Small intestine (tissue), 7 donors: ENCODE measurements at regions not wholly inside any gene's neighbourhood (a gene's known extent, or its start where the extent isn't known, plus 50 kb on each side); places are given as distances from the start of the nearest gene placed in this dataset.
"Not testable (repeated sequence)": the region's sequence is repeated elsewhere in the genome, so short reads cannot be mapped to it uniquely, and the experiment has no call there.

Source experiments
- DNase-seq, 2 donors: peaks; one replicate each; pipeline versions ENCODE4 v3.0.0 to v3.0.0-alpha.2; 2013
- FAIRE-seq: peaks from 2 replicates; lab custom pipeline; 2012; peaks lifted over from hg19 to GRCh38; lab: Jason Lieb, UNC
- H3K27ac ChIP-seq, 3 donors: one replicate each; pipeline ENCODE4 v1.5.1; 2013; ENCODE audit warnings: low read length in 2 of 3, mild to moderate bottlenecking in 2 of 3, control low read depth in 1 of 3, inconsistent platforms in 1 of 3, low read depth in 1 of 3, moderate library complexity in 1 of 3
- H3K27me3 ChIP-seq, 3 donors: one replicate each; pipeline ENCODE4 v1.6.1; 2013; ENCODE audit warnings: low read length in 3 of 3, inconsistent platforms in 1 of 3; ENCODE audit not compliant: control insufficient read depth in 3 of 3, insufficient read depth in 3 of 3
- H3K36me3 ChIP-seq, 3 donors: one replicate each; pipeline ENCODE4 v1.6.1; 2013; ENCODE audit warnings: low read length in 3 of 3, inconsistent platforms in 1 of 3, low read depth in 1 of 3, mild to moderate bottlenecking in 1 of 3, moderate library complexity in 1 of 3; ENCODE audit not compliant: control insufficient read depth in 3 of 3, insufficient read depth in 2 of 3
- H3K4me1 ChIP-seq, 3 donors: one replicate each; pipeline ENCODE4 v1.6.1; 2013; ENCODE audit warnings: low read length in 2 of 3, inconsistent platforms in 1 of 3, low read depth in 1 of 3, mild to moderate bottlenecking in 1 of 3, moderate library complexity in 1 of 3; ENCODE audit not compliant: control insufficient read depth in 3 of 3, insufficient read depth in 2 of 3
- H3K4me3 ChIP-seq, 3 donors: one replicate each; pipeline ENCODE4 v1.5.1; 2013; ENCODE audit warnings: low read length in 3 of 3, control low read depth in 1 of 3, inconsistent platforms in 1 of 3, low read depth in 1 of 3, mild to moderate bottlenecking in 1 of 3, moderate library complexity in 1 of 3
- H3K9me3 ChIP-seq, 2 donors: one replicate each; pipeline ENCODE4 v1.6.1; 2013; ENCODE audit warnings: low read depth in 1 of 2, low read length in 1 of 2; ENCODE audit not compliant: control insufficient read depth in 2 of 2, insufficient read depth in 1 of 2
- WGBS, 3 donors: extraction: QIAGEN DNeasy Blood & Tissue Kit; methylation state at CpG; one replicate each; pipeline ENCODE4 v1.1.7; 2013; 5-methylcytosine and 5-hydroxymethylcytosine counted together
- donor health status: healthy with polysubstance abuse.
- donor health status: control.
- donor health status: control.
- donor health status: Bipolar disorder and iron deficiency.
- donor health status: healthy.

DNA sequence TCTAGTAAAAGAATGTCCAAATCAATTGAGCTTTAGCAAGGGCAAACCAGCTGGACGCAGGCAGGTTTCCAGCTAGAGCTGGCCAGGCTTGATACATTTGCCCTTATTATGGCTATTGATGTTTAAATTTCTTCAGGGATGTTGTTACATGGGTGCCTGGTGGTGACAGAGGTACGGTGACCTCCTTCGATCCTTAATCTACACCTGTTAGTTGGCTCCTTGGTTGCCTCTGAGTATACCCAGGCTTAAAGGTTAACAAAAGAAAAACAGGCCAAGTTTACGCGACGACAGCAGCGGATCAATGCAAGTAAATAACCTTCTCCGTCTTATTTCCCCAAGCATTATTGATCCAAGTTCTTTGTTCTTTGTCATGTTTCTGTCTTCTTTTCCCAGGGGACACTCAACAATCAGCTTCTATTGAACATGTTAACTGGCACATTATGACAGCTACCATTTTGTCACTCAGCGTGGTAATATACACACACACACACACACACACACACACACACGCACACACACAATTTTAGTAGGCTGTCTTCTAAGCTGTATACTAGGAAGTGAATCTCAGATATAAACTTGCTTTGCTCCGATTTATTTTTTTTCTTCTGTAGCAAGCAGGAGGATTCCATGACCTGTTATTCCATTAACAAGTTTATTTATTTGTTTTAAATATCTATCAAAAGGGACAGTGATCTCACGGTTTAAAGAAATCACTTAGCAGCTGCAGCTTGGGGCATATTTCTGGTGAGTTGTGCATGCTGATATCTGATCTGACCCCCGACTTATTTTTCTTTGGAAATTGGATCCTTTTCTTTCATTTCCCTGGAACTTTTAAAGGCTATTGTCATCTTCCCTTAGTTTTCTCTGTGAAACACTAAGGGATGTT is 844.7 kb downstream of the MCTP2 start:
- Histone ChIP-seq H3K36me3 (no peaks in the 10 kb centered on the region), H3K4me3 (no peak overlapping the region), H3K9me3 (no peaks in the 10 kb centered on the region), H3K27ac (no peak overlapping the region), H3K27me3 (no peaks in the 10 kb centered on the region), H3K4me1 (no peaks in the 10 kb centered on the region)
- 62 to 74% (median 65%) methylated on average over 13 of the region's 13 CpGs for WGBS, 3 donors
- no peak for FAIRE-seq
- no peak for DNase-seq

DNA sequence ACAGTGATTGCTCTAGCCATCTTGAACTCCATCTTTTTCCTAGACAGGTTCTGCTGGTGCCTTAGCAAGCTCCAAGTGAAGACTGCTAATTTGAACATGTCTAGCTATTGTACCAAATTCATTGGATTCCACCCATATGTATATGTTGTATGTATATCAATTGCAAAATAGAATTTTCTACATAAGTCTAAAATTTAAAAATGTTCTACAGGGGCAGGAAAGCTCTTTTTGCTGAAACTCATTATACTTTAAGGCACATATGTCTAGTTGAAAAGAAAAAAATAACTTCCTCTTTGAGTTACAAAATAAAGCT is 845.3 kb downstream of the MCTP2 start:
- no peaks in the 10 kb centered on the region for H3K4me1 ChIP-seq
- no peak overlapping the region for H3K4me3 ChIP-seq
- FAIRE-seq (no peak), DNase-seq (no peak)
- no peaks in the 10 kb centered on the region for H3K27me3 ChIP-seq
- H3K36me3 ChIP-seq = no peaks in the 10 kb centered on the region
- no peak overlapping the region for H3K27ac ChIP-seq
- no peaks in the 10 kb centered on the region for H3K9me3 ChIP-seq

DNA sequence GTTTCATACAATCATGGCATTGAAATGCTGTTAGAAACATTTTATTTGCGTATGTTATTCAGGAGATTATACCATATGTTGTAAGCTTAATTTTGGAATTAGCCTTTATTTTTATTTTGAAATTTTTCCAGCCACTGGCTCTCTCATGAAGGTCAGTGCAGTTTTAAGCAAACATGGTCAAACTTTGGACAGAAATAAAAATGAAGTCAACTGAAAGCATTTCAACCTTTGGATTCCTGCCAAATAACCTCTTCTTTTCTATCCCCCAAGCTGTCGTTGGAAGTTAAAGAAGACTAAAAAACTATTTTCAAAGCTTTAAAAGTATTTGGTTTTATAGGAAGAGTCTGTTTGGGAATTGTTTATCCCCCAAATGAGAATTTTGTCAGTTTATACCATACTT is 846.6 kb downstream of the MCTP2 start:
- Histone ChIP-seq H3K27me3 (no peaks in the 10 kb centered on the region), H3K27ac (no peak overlapping the region), H3K9me3 (no peaks in the 10 kb centered on the region), H3K36me3 (no peaks in the 10 kb centered on the region), H3K4me1 (no peaks in the 10 kb centered on the region), H3K4me3 (no peak overlapping the region)
- WGBS, 3 donors = 56 to 82% (median 75%) methylated on average over 2 of the region's 2 CpGs
- DNase-seq (no peak), FAIRE-seq (no peak)

DNA sequence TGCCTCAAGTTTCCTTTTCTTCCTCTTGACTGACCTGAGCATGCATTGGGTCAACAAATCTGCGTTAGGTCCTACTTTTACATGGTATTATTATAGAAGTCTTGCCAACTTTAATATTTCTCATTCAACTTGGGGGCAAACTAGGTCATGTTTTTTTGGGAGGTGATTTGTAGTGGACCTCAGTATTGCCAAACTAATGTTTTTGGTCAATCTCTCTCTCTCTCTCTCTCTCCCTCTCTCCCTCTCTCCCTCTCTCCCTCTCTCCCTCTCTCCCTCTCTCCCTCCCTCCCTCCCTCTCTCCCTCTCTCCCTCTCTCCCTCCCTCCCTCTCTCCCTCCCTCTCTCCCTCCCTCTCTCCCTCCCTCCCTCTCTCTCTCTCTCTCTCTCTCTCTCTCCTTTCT is 848.9 kb downstream of the MCTP2 start:
- not testable (repeated sequence) for H3K36me3 ChIP-seq, H3K27me3 ChIP-seq, DNase-seq, H3K4me1 ChIP-seq, H3K4me3 ChIP-seq, H3K9me3 ChIP-seq, FAIRE-seq, H3K27ac ChIP-seq
- WGBS, 3 donors = 55 to 86% (median 63%) methylated on average over 1 of the region's 1 CpG

- 75 to 82% (median 75%) methylated on average over 1 of the region's 1 CpG for WGBS, 3 donors
- no peak for DNase-seq
- no peak for FAIRE-seq
- Histone ChIP-seq H3K27ac (no peak overlapping the region), H3K4me3 (peak overlapping the region in 1 of 3 donors; percentile 11), H3K9me3 (no peaks in the 10 kb centered on the region), H3K36me3 (no peaks in the 10 kb centered on the region), H3K4me1 (no peaks in the 10 kb centered on the region), H3K27me3 (no peaks in the 10 kb centered on the region)
Measured at GRCh38 chr15:95085056-95085455, 853.7 kb downstream of the MCTP2 start.

GRCh38 chr15:95086531-95087252 is 855.3 kb downstream of the MCTP2 start:
- Histone ChIP-seq H3K4me1 (no peaks in the 10 kb centered on the region), H3K9me3 (no peaks in the 10 kb centered on the region), H3K36me3 (no peaks in the 10 kb centered on the region), H3K4me3 (no peak overlapping the region), H3K27me3 (no peaks in the 10 kb centered on the region), H3K27ac (no peak overlapping the region)
- WGBS, 3 donors = 49 to 54% (median 54%) methylated on average over 5 of the region's 5 CpGs
- FAIRE-seq = no peak
- DNase-seq = no peak

GRCh38 chr15:95087253-95087609 is 855.9 kb downstream of the MCTP2 start:
- no peaks in the 10 kb centered on the region for H3K27me3 ChIP-seq
- DNase-seq (no peak), FAIRE-seq (no peak)
- no peaks in the 10 kb centered on the region for H3K9me3 ChIP-seq
- H3K36me3 ChIP-seq = no peaks in the 10 kb centered on the region
- H3K27ac ChIP-seq = no peak overlapping the region
- no peak overlapping the region for H3K4me3 ChIP-seq
- no peaks in the 10 kb centered on the region for H3K4me1 ChIP-seq

DNA sequence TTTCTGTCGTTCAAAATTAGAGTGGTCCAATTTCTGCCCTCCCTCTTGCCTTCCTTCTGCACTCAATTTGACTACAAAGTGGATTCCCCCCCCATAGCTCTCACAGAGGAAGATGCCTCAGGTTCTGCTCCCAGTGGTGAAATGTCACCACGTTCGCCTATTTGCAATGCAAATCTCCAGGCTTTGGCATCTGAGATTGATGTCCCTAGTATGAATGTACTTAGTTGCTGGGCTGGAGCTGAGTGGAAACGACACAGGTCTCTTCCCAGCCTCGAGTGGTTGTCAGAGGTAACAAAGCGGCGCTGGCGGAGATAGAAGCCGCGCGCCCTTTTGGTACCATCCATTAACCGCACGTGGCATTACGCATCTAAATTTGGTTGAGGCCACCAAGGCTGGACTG is 860.1 kb downstream of the MCTP2 start:
- no peaks in the 10 kb centered on the region for H3K9me3 ChIP-seq
- no peak for DNase-seq
- H3K4me1 ChIP-seq = no peaks in the 10 kb centered on the region
- no peak for FAIRE-seq
- H3K36me3 ChIP-seq = no peaks in the 10 kb centered on the region
- H3K27ac ChIP-seq = no peak overlapping the region
- no peaks in the 10 kb centered on the region for H3K27me3 ChIP-seq
- H3K4me3 ChIP-seq = no peak overlapping the region
- WGBS, 3 donors = 88 to 92% (median 91%) methylated on average over 14 of the region's 14 CpGs
